Endodermal cell (in vitro differentiated cells): ENCODE measurements at regions not wholly inside any gene's neighbourhood (a gene's known extent, or its start where the extent isn't known, plus 50 kb on each side); places are given as distances from the start of the nearest gene placed in this dataset.

Source experiments
- DNase-seq: peaks from one replicate; pipeline ENCODE4 v3.0.0-alpha.2; 2017
- H3K27ac ChIP-seq: 2 replicates; pipeline ENCODE4 v1.5.1; 2013; ENCODE audit warnings: mild to moderate bottlenecking, low read depth, low read length, moderate library complexity
- H3K27me3 ChIP-seq: 2 replicates; pipeline ENCODE4 v1.6.1; 2013; ENCODE audit warnings: mild to moderate bottlenecking, low read length, moderate library complexity; ENCODE audit not compliant: insufficient read depth, control insufficient read depth, poor library complexity, severe bottlenecking
- H3K36me3 ChIP-seq: 2 replicates; pipeline ENCODE4 v1.7.0; 2013; ENCODE audit warnings: mild to moderate bottlenecking, low read length, moderate library complexity; ENCODE audit not compliant: control insufficient read depth, insufficient read depth
- H3K4me1 ChIP-seq: one replicate; pipeline ENCODE4 v1.7.0; 2013; ENCODE audit warnings: low read length; ENCODE audit not compliant: control insufficient read depth, insufficient read depth
- H3K4me3 ChIP-seq: 2 replicates; pipeline ENCODE4 v1.5.1; 2013; ENCODE audit warnings: mild to moderate bottlenecking, low read length, moderate library complexity
- H3K9ac ChIP-seq: 2 replicates; pipeline ENCODE4 v1.6.1; 2013; ENCODE audit warnings: mild to moderate bottlenecking, low read length, moderate library complexity; ENCODE audit not compliant: poor library complexity, severe bottlenecking; ENCODE audit errors: extremely low read depth
- H3K9me3 ChIP-seq: 2 replicates; pipeline ENCODE4 v1.6.1; 2013; ENCODE audit warnings: mild to moderate bottlenecking, low read length, moderate library complexity; ENCODE audit not compliant: control insufficient read depth
- H3K27ac Mint-ChIP-seq: 2 replicates; pipeline ENCODE4 v1.8.0; 2020; ENCODE audit warnings: mixed read lengths
- H3K27me3 Mint-ChIP-seq: 2 replicates; pipeline ENCODE4 v1.8.0; 2021; ENCODE audit warnings: mild to moderate bottlenecking, mixed read lengths; ENCODE audit not compliant: insufficient read depth
- H3K36me3 Mint-ChIP-seq: 2 replicates; pipeline ENCODE4 v1.8.0; 2020; ENCODE audit warnings: low read depth, mixed read lengths
- H3K4me1 Mint-ChIP-seq: 2 replicates; pipeline ENCODE4 v1.8.0; 2020; ENCODE audit warnings: mixed read lengths
- H3K4me3 Mint-ChIP-seq: 2 replicates; pipeline ENCODE4 v1.8.0; 2020; ENCODE audit warnings: mild to moderate bottlenecking, moderate library complexity, mixed read lengths
- H3K9me3 Mint-ChIP-seq: 2 replicates; pipeline ENCODE4 v1.8.0; 2020; ENCODE audit warnings: mild to moderate bottlenecking, mixed read lengths
- WGBS, 2 experiments: methylation state at CpG; one replicate each; pipeline versions ENCODE4 v1.1.5 to v1.1.7; 2013; ENCODE audit warnings: missing lambda C conversion rate in 2 of 2, mixed read lengths in 1 of 2; ENCODE audit not compliant: insufficient coverage in 1 of 2, insufficient read length in 1 of 2; 5-methylcytosine and 5-hydroxymethylcytosine counted together
- TF ChIP-seq, protein P1 (sequence below): fragments of 200-600 bp; sonication (generic); conservative IDR thresholded peaks from 2 replicates; pipeline ENCODE4 v1.5.0; 2021; ENCODE audit warnings: antibody characterized with exemption, mild to moderate bottlenecking

GRCh38 chr17:73883175-73883574 lies 238.9 kb upstream of the SDK2 start:
- H3K36me3 Mint-ChIP-seq, result no peaks in the 10 kb centered on the region

DNA sequence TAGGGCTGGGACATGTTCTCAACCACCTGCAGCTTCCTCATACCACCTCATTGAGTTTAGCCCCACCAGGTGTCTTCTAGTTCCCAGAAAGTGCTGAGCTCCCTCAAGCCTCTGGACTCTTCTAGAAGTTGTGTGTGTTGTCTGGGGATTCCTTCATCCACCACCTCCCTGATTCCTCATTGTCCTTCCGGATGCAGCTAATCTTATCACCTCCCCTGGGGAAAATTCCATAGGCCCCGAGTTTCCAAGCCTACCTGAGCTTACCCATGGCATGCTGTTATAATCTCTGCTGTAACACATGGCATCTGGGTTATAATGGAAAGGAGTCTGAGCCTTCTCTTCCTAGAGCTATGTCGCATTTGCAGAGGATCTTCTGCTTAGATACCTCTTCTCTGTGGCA lies 243.5 kb upstream of the SDK2 start:
- no peak overlapping the region for H3K4me3 ChIP-seq
- Mint-ChIP-seq H3K27ac (no peak overlapping the region), H3K4me1 (peaks cover 10% of the 10 kb centered on the region), H3K4me3 (no peak overlapping the region), H3K36me3 (no peaks in the 10 kb centered on the region), H3K9me3 (no peaks in the 10 kb centered on the region), H3K27me3 (peaks cover 36% of the 10 kb centered on the region)
- peaks cover 4% of the 10 kb centered on the region for H3K9me3 ChIP-seq
- H3K27me3 ChIP-seq, result peaks cover 7% of the 10 kb centered on the region
- TF ChIP-seq, protein P1, sequence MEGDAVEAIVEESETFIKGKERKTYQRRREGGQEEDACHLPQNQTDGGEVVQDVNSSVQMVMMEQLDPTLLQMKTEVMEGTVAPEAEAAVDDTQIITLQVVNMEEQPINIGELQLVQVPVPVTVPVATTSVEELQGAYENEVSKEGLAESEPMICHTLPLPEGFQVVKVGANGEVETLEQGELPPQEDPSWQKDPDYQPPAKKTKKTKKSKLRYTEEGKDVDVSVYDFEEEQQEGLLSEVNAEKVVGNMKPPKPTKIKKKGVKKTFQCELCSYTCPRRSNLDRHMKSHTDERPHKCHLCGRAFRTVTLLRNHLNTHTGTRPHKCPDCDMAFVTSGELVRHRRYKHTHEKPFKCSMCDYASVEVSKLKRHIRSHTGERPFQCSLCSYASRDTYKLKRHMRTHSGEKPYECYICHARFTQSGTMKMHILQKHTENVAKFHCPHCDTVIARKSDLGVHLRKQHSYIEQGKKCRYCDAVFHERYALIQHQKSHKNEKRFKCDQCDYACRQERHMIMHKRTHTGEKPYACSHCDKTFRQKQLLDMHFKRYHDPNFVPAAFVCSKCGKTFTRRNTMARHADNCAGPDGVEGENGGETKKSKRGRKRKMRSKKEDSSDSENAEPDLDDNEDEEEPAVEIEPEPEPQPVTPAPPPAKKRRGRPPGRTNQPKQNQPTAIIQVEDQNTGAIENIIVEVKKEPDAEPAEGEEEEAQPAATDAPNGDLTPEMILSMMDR, result no peak
- DNase-seq, result peak; percentile 67
- H3K9ac ChIP-seq, result no peak overlapping the region
- no peaks in the 10 kb centered on the region for H3K36me3 ChIP-seq
- peaks cover 8% of the 10 kb centered on the region for H3K4me1 ChIP-seq
- 56 to 71% methylated on average over 3 of the region's 3 CpGs for WGBS, 2 experiments
- no peak overlapping the region for H3K27ac ChIP-seq

More at GRCh38 chr17:73883175-73883574, 238.9 kb upstream of the SDK2 start:
- no peaks in the 10 kb centered on the region for H3K9me3 ChIP-seq
- H3K36me3 ChIP-seq, result no peaks in the 10 kb centered on the region
- Mint-ChIP-seq H3K4me1 (peaks cover 9% of the 10 kb centered on the region), H3K4me3 (no peak overlapping the region), H3K27ac (no peak overlapping the region), H3K27me3 (peaks cover 42% of the 10 kb centered on the region), H3K9me3 (no peaks in the 10 kb centered on the region)
- peaks cover under 1% of the 10 kb centered on the region for H3K4me1 ChIP-seq
- 93 to 96% methylated on average over 7 to 10 of the region's 10 CpGs for WGBS, 2 experiments
- no peak overlapping the region for H3K4me3 ChIP-seq
- H3K27me3 ChIP-seq, result peaks cover 16% of the 10 kb centered on the region
- H3K27ac ChIP-seq, result no peak overlapping the region
- H3K9ac ChIP-seq, result no peak overlapping the region
- no peak for DNase-seq
- TF ChIP-seq, protein P1, result peak; percentile 4

DNA sequence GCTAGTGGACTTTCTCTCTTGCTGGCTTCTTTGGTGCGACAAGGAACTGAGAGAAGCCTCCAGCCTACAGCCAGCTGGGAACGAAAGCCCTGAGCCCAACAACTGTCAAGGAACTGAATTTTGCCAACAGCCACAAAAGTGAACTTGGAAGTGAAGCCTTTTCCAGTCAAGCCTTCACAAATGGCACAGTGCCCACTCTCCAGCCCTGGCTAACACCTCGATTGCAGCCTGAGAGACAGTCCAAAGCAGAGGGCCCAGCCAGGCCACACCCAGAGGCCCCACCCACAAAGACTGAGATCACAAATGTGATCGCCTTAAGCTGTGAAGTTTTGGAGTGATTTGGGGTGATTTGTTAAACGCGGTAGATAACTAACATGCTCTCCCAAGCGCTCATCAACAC lies 244.6 kb upstream of the SDK2 start:
- no peak overlapping the region for H3K4me3 ChIP-seq
- no peaks in the 10 kb centered on the region for H3K27me3 ChIP-seq
- H3K4me1 ChIP-seq, result peaks cover 8% of the 10 kb centered on the region
- Mint-ChIP-seq H3K27me3 (peaks cover 39% of the 10 kb centered on the region), H3K4me3 (no peak overlapping the region), H3K36me3 (no peaks in the 10 kb centered on the region), H3K9me3 (peaks cover 5% of the 10 kb centered on the region), H3K4me1 (peaks cover 10% of the 10 kb centered on the region), H3K27ac (no peak overlapping the region)
- no peak overlapping the region for H3K27ac ChIP-seq
- peaks cover 8% of the 10 kb centered on the region for H3K9me3 ChIP-seq
- H3K9ac ChIP-seq, result no peak overlapping the region
- WGBS, 2 experiments, result 90 to 91% methylated on average over 2 to 7 of the region's 7 CpGs
- H3K36me3 ChIP-seq, result no peaks in the 10 kb centered on the region
- no peak for DNase-seq
- TF ChIP-seq, protein P1, result no peak
